Fibroblast of skin of right quadriceps (primary cell): ENCODE measurements at regions not wholly inside any gene's neighbourhood (a gene's known extent, or its start where the extent isn't known, plus 50 kb on each side); places are given as distances from the start of the nearest gene placed in this dataset.

Experiments
- DNase-seq: peaks from one replicate; pipeline ENCODE4 v3.0.0-alpha.2; 2013

GRCh38 chrY:7169475-7169874 lies 257.9 kb upstream of the AMELY start:
- DNase-seq: no peak

GRCh38 chrY:7141477-7141876 lies 229.9 kb upstream of the AMELY start:
- no peak for DNase-seq
